ENCODE measurements at regions not wholly inside any gene's neighbourhood (a gene's known extent, or its start where the extent isn't known, plus 50 kb on each side); places are given as distances from the start of the nearest gene placed in this dataset.

GRCh38 chr11:134800826-134801225 lies 388.8 kb upstream of the B3GAT1 start:
- DNase-seq (ENCODE audit: low read depth) = no peak

- no peak for DNase-seq (ENCODE audit: low read depth)
These were observed 388.1 kb upstream of the B3GAT1 start for GRCh38 chr11:134800130-134800529.

GRCh38 chr11:134799386-134799785 lies 387.3 kb upstream of the B3GAT1 start:
- no peak for DNase-seq (ENCODE audit: low read depth)

GRCh38 chr11:134797411-134798089 lies 385.5 kb upstream of the B3GAT1 start:
- no peak for DNase-seq (ENCODE audit: low read depth)

GRCh38 chr11:134795017-134795416 lies 383.0 kb upstream of the B3GAT1 start:
- no peak for DNase-seq (ENCODE audit: low read depth)

GRCh38 chr11:134794192-134794591 lies 382.1 kb upstream of the B3GAT1 start:
- no peak for DNase-seq (ENCODE audit: low read depth)

- DNase-seq (ENCODE audit: low read depth) = no peak
These were observed 380.6 kb upstream of the B3GAT1 start for GRCh38 chr11:134792677-134793076.

GRCh38 chr11:134792044-134792443 lies 380.0 kb upstream of the B3GAT1 start:
- no peak for DNase-seq (ENCODE audit: low read depth)

GRCh38 chr11:134791102-134791501 lies 379.1 kb upstream of the B3GAT1 start:
- no peak for DNase-seq (ENCODE audit: low read depth)

- no peak for DNase-seq (ENCODE audit: low read depth)
These were observed 377.1 kb upstream of the B3GAT1 start for GRCh38 chr11:134789104-134789503.

GRCh38 chr11:134786636-134787035 lies 374.6 kb upstream of the B3GAT1 start:
- DNase-seq (ENCODE audit: low read depth) = no peak

GRCh38 chr11:134785660-134786284 lies 373.7 kb upstream of the B3GAT1 start:
- no peak for DNase-seq (ENCODE audit: low read depth)

GRCh38 chr11:134785059-134785458 lies 373.0 kb upstream of the B3GAT1 start:
- DNase-seq (ENCODE audit: low read depth) = no peak

GRCh38 chr11:134784568-134784967 lies 372.5 kb upstream of the B3GAT1 start:
- no peak for DNase-seq (ENCODE audit: low read depth)

- no peak for DNase-seq (ENCODE audit: low read depth)
These were observed 372.0 kb upstream of the B3GAT1 start for GRCh38 chr11:134784046-134784445.

- DNase-seq (ENCODE audit: low read depth) = no peak
These were observed 371.2 kb upstream of the B3GAT1 start for GRCh38 chr11:134783234-134783633.

- DNase-seq (ENCODE audit: low read depth) = no peak
These were observed 369.4 kb upstream of the B3GAT1 start for GRCh38 chr11:134781380-134781866.

GRCh38 chr11:134780486-134781147 lies 368.6 kb upstream of the B3GAT1 start:
- no peak for DNase-seq (ENCODE audit: low read depth)

GRCh38 chr11:134779179-134779578 lies 367.1 kb upstream of the B3GAT1 start:
- DNase-seq (ENCODE audit: low read depth) = no peak

- DNase-seq (ENCODE audit: low read depth) = no peak
These were observed 356.4 kb upstream of the B3GAT1 start for GRCh38 chr11:134768463-134768862.

- no peak for DNase-seq (ENCODE audit: low read depth)
These were observed 353.5 kb upstream of the B3GAT1 start for GRCh38 chr11:134765565-134765964.

- no peak for DNase-seq (ENCODE audit: low read depth)
These were observed 352.9 kb upstream of the B3GAT1 start for GRCh38 chr11:134764966-134765365.

- DNase-seq (ENCODE audit: low read depth) = no peak
These were observed 352.3 kb upstream of the B3GAT1 start for GRCh38 chr11:134764367-134764766.
